ENCODE measurements at regions not wholly inside any gene's neighbourhood (a gene's known extent, or its start where the extent isn't known, plus 50 kb on each side); places are given as distances from the start of the nearest gene placed in this dataset.
"Not testable (repeated sequence)": the region's sequence is repeated elsewhere in the genome, so short reads cannot be mapped to it uniquely, and the experiment has no call there.

GRCh38 chr10:46802010-46802409 lies 109.2 kb upstream of the PTPN20 start:
- TF ChIP-seq, protein P1, sequence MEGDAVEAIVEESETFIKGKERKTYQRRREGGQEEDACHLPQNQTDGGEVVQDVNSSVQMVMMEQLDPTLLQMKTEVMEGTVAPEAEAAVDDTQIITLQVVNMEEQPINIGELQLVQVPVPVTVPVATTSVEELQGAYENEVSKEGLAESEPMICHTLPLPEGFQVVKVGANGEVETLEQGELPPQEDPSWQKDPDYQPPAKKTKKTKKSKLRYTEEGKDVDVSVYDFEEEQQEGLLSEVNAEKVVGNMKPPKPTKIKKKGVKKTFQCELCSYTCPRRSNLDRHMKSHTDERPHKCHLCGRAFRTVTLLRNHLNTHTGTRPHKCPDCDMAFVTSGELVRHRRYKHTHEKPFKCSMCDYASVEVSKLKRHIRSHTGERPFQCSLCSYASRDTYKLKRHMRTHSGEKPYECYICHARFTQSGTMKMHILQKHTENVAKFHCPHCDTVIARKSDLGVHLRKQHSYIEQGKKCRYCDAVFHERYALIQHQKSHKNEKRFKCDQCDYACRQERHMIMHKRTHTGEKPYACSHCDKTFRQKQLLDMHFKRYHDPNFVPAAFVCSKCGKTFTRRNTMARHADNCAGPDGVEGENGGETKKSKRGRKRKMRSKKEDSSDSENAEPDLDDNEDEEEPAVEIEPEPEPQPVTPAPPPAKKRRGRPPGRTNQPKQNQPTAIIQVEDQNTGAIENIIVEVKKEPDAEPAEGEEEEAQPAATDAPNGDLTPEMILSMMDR (IDR thresholded peaks at IDR 0.05; ENCODE audit: insufficient read depth, low read depth, low read length): not testable (repeated sequence)
- TF ChIP-seq EZH2 (IDR thresholded peaks at IDR 0.05; ENCODE audit: insufficient read depth, low read length): not testable (repeated sequence)

Data from astrocyte (in vitro differentiated cells and primary cell).